Putamen (tissue), 1 donor: ENCODE measurements at regions not wholly inside any gene's neighbourhood (a gene's known extent, or its start where the extent isn't known, plus 50 kb on each side); places are given as distances from the start of the nearest gene placed in this dataset.

Experiments used
- DNase-seq: peaks from one replicate; pipeline ENCODE4 v3.0.0-alpha.2; 2016; ENCODE audit warnings: low spot score

- no peak for DNase-seq
These were observed 543.7 kb downstream of the ARAP2 start for GRCh38 chr4:35700663-35701062.

DNA sequence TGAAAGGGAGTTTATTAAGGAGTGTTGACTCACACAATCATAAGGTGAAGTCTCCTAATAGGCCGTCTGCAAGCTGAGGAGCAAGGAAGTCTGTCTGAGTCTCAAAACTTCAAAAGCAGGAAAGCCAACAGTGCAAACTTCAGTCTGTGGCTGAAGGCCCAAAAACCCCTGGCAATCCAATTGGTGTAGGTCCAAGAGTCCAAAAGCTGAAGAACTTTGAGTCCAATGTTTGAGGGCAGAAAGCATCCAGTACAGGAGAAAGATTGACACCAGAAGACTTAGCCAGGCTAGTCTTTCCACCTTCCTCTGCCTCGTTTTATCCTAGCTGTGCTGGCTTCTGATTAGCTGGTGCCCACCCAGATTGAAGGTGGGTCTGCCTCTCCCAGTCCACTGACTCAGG is 535.2 kb downstream of the ARAP2 start:
- DNase-seq, result no peak

DNA sequence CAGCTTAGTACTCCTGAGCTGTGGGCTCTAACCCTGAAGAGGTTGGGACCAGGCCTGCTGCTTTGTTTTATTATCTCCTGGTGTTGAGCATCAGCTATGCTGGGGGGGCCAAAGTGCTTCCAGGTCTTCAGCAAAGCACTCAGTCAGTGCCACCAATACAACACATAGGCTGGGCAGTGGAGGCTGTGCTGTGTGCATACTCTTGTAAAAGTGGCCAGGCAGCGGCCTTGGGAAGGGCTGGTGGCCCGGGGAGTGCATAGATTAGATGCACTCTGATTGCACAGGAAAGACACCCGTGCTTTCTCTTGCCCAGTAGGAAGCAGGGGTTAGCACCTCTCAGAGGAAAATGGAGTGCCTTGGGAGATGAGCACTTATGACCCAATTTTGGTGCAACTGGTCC is 534.0 kb downstream of the ARAP2 start:
- DNase-seq, result no peak

DNA sequence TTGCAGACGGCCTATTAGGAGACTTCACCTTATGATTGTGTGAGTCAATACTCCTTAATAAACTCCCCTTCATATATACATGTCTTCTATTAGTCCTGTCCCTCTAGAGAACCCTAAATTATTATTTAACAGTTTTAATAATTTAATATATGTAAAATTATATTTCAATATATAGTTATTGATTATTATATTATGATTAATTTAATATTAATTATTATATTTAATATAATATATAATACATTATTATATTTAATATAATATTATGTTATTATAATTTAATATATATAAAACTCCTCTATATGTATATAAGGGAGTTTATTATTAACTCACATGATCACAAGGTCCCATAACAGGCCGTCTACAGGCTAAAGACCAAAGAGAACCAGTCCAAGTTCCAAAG is 533.2 kb downstream of the ARAP2 start:
- DNase-seq, result no peak

DNA sequence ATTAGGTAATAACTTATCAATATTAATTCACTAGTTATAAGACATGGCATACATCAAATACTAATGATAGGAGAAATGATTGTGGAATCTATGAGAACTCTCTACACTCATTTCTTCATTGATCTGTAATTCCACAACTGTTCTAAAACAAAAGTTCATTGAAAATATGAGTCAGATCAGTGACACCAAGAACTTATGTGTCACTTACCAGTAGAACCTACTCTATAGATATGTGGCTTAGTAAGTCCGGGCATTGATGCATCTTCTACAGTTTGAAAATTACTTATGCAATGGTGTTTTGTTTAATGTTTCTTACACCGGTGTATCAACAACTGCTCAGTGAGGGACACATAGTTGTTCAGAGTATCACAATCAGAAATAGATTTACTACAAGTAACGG is 520.3 kb downstream of the ARAP2 start:
- DNase-seq, result no peak

- DNase-seq, result no peak
These were observed 519.2 kb downstream of the ARAP2 start for GRCh38 chr4:35725131-35725530.

DNA sequence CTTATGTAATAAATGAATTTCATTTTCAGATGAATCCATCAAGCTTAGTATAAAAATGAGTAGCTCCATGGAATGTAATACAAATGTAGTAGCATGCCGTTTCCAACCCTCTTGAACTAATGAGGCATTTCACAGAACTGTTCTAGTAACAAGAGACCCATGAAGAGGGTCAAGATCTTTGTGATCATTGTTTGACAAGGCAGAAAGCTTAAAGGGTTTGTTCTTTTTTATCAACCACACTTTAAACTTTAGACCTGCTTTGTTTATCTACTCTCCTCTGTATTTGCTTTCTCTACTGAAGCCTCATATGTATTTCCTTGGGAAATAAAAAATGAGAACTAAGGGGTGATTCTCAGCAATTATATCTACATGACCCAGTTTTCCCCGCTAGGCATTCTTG is 513.9 kb downstream of the ARAP2 start:
- no peak for DNase-seq

DNA sequence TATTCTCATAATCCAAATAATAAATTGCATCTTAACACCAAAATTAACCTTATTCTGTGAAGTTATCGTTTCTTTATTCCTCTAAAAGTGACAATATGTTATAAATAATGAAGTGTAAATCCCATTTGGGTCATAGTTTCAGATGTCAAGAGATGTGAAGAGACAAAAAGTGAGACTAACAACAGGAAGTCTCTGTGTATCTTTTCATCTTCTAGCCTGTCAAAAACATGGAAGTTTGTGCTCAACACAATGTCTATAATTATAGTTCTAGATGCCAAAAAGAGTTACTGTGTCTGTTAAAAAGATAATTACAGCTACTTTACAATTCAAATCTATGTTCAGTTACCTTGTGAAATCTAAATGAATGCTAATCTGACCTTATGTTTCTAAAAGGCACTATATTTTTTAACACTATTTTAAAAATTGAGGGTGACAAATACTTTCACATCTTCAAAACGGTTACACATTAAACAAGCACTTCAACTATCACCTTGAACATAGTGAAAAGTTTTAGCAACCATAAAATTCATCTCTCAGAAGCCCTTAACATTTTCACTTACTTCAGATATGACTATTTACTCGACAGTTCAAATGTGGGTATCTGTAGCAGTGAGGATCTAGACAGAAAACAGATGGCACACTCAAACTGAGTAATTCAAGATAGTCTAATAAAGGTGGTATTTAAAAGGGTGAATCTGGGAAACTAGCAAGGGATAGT is 509.8 kb downstream of the ARAP2 start:
- no peak for DNase-seq

- DNase-seq, result no peak
These were observed 505.0 kb downstream of the ARAP2 start for GRCh38 chr4:35739308-35739707.

DNA sequence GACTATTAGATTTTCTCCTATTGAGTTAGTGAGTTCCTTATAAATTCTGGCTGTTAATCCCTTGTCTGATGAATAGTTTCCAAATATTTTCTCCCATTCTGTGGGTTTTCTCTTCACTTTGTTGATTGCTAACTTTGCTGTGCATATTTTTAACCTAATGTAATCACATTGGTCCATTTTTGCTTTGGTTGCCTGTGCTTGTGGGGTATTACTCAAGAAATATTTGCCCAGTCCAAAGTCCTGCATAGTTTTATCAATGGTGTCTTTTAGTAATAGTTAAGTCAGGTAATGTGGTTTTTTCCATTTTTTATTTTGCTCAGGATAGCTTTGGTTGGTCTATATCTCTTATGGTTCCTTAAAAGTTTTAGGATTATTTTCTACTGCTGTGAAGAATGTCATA is 490.3 kb downstream of the ARAP2 start:
- DNase-seq, result no peak

- no peak for DNase-seq
These were observed 486.5 kb downstream of the ARAP2 start for GRCh38 chr4:35757836-35758235.

- no peak for DNase-seq
These were observed 483.5 kb downstream of the ARAP2 start for GRCh38 chr4:35760807-35761206.

- no peak for DNase-seq
These were observed 472.7 kb downstream of the ARAP2 start for GRCh38 chr4:35771571-35771970.

DNA sequence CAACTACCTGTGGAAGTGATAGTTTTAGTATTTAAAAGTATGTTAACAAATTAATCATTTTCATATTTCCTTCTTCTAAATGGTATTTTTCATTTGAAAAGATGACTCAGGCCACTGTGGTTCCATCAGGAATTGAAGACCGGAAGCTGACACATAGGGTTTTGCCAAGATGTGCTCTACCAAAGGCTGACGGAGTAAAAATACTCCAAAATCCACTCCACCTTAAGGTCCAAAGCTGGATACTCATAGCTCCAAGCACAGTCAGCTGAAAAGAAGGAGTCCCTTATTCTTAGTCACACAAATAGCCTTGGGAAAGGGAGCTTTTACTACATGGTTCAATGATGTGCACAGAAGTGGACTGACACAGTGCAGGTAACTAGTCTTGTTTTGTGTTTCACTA is 472.0 kb downstream of the ARAP2 start:
- DNase-seq, result no peak

DNA sequence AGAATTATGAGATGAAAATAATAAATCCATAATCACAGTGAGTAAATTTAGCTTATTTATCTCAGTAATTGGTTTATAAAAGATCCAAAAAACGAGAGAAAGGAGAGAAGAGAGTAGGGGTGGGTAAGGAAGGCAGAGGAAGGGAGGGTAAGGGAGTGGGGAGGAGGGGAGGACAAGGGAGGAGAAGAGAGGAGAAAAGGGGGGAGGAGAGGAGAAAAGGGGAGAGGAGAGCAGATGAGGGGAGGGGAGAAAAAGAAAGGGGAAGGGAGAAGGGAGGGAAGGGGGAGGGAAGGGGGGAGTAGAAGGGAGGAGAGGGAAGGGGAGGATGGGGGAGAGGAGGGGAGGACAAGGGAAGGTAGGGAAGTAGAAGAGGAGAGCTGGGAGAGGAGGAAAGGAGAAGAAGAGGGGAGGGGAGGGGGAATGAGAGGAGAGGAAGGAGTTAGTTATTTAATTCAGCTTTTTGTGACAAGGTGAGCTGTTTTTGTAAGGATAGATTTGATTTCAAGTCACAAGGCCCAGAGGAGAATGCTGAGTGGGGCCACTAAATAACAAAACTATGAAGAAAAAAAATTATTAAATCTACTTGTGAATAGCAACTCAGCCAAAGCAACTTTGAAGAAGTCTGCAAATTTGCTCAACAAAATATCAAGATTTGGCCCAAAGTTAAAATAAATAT is 454.3 kb downstream of the ARAP2 start:
- no peak for DNase-seq

- no peak for DNase-seq
These were observed 451.1 kb downstream of the ARAP2 start for GRCh38 chr4:35793045-35793722.

GRCh38 chr4:35793766-35794165 is 450.5 kb downstream of the ARAP2 start:
- no peak for DNase-seq

DNA sequence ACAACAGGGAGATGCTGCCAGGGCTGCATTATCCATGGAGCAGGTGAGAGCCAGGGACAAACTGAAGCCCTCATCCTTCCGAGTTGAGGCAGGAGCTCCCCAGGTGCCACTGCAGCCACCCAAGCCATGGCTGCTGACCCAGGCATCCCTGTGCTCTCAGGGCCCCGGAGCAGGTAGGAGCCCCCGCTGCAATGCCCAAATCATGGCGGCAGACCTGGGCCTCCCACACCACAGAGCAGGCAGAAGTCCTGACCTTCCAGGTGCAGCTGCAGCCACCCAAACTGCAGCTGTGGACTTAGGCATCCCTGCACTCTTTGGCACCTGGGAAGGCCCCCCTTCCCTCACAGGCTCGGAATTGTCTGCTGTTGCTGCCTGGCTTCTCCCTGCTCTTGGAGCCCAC is 443.6 kb downstream of the ARAP2 start:
- no peak for DNase-seq

- no peak for DNase-seq
These were observed 441.7 kb downstream of the ARAP2 start for GRCh38 chr4:35802644-35803043.

DNA sequence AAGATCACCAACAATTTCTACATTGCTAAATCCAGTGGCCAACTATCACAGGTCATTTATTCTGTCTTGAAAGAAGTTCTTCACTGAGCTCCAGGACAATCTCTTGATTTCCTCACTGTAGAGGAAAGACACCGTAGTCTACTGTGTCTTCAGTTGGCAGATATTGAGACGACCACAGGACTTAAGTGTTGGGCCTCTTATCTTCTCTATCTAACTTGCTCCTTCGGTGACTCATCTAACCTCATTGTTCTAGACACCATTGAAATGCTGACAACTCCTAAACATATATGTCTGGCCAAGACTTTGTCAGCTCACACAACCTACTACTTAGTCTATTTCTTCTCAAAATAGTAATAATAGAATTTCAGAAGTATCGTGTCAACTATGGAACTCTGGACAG is 425.8 kb downstream of the ARAP2 start:
- DNase-seq, result no peak

DNA sequence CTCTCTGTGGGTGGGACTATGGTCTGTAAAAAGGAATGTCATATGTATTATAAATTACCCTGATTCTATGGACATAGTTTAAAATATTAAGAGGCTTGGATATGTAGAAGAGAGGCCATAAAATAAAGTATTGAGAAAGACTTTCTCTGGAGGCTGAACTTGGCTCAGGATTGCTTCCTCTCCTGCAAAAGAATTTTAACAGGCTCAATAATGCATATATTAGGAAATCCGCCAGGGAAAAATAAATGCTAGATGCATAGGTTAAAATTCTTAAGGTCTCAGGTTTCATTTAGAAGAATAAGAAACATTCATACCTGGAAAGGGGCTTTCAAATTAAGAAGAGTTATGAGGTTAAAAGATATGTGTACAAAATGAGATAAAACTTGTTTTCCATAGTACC is 424.3 kb downstream of the ARAP2 start:
- DNase-seq, result no peak

- DNase-seq, result no peak
These were observed 420.1 kb downstream of the ARAP2 start for GRCh38 chr4:35824231-35824630.

GRCh38 chr4:35835893-35836292 is 408.4 kb downstream of the ARAP2 start:
- no peak for DNase-seq
